T47D (cell line): ENCODE measurements at regions not wholly inside any gene's neighbourhood (a gene's known extent, or its start where the extent isn't known, plus 50 kb on each side); places are given as distances from the start of the nearest gene placed in this dataset.
A peak's percentile ranks its signal among the peaks of the same experiment; 100 is the strongest.
"Not testable (repeated sequence)": the region's sequence is repeated elsewhere in the genome, so short reads cannot be mapped to it uniquely, and the experiment has no call there.

Experiments
- DNase-seq, 2 experiments: peaks; one replicate each; pipeline versions ENCODE4 v3.0.0 to v3.0.0-alpha.2; 2011 to 2012; ENCODE audit warnings: low read depth in 1 of 2, low spot score in 1 of 2
- JUND ChIP-seq: IDR thresholded peaks from 2 replicates; pipeline ENCODE4 v1.6.1; 2012; ENCODE audit warnings: low read depth
- in situ Hi-C: cut with HindIII; loops from 2 replicates; pipeline ENCODE4 v1.10.0; 2016; ENCODE audit warnings: low sequenced_read_pairs, low pct_unique_long_range_greater_than_20kb

GRCh38 chr6:66321017-66321416, 614.0 kb upstream of the EYS start:
- no peak for DNase-seq
- no peak for TF ChIP-seq JUND

GRCh38 chr6:66307490-66307889, 600.5 kb upstream of the EYS start:
- in situ Hi-C loops = no loop called here
- TF ChIP-seq JUND = no peak
- DNase-seq = peak in 1 of 2 experiments; percentile 10

More at GRCh38 chr6:66321017-66321416, 614.0 kb upstream of the EYS start:
- in situ Hi-C loops = no loop called here

- no peak for TF ChIP-seq JUND
- in situ Hi-C loops = no loop called here
- no peak for DNase-seq
Measured at GRCh38 chr6:66291905-66292304, 584.9 kb upstream of the EYS start.

- in situ Hi-C loops = no loop called here
- DNase-seq = no peak
- TF ChIP-seq JUND = no peak
Measured at GRCh38 chr6:66289889-66290288, 582.9 kb upstream of the EYS start.

- in situ Hi-C loops = no loop called here
- TF ChIP-seq JUND = no peak
- no peak for DNase-seq
Measured at GRCh38 chr6:66278115-66278514, 571.1 kb upstream of the EYS start.

GRCh38 chr6:66277400-66277799, 570.4 kb upstream of the EYS start:
- no peak for TF ChIP-seq JUND
- DNase-seq = no peak
- in situ Hi-C loops = no loop called here

- no peak for DNase-seq
- in situ Hi-C loops = no loop called here
- no peak for TF ChIP-seq JUND
Measured at GRCh38 chr6:66265737-66266136, 558.7 kb upstream of the EYS start.

- in situ Hi-C loops = no loop called here
- no peak for TF ChIP-seq JUND
- DNase-seq = no peak
Measured at GRCh38 chr6:66264376-66264775, 557.4 kb upstream of the EYS start.

GRCh38 chr6:66258731-66259487, 551.9 kb upstream of the EYS start:
- DNase-seq, in situ Hi-C loops: not testable (repeated sequence)

- in situ Hi-C loops = no loop called here
- TF ChIP-seq JUND = no peak
- DNase-seq = no peak
Measured at GRCh38 chr6:66245231-66245630, 538.2 kb upstream of the EYS start.

- in situ Hi-C loops = no loop called here
- TF ChIP-seq JUND = no peak
- no peak for DNase-seq
Measured at GRCh38 chr6:66238851-66239250, 531.8 kb upstream of the EYS start.

- DNase-seq = no peak
- TF ChIP-seq JUND = no peak
- in situ Hi-C loops = no loop called here
Measured at GRCh38 chr6:66232890-66233289, 525.9 kb upstream of the EYS start.

GRCh38 chr6:66230591-66230990, 523.6 kb upstream of the EYS start:
- DNase-seq = no peak
- in situ Hi-C loops = no loop called here
- TF ChIP-seq JUND = no peak

- DNase-seq = peak; percentile 2 to 81
- in situ Hi-C loops = no loop called here
- no peak for TF ChIP-seq JUND
Measured at GRCh38 chr6:66226109-66226508, 519.1 kb upstream of the EYS start.
